SK-N-SH treated with all-trans-retinoic acid at 6 μM for 48 hours (cell line): ENCODE measurements at regions not wholly inside any gene's neighbourhood (a gene's known extent, or its start where the extent isn't known, plus 50 kb on each side); places are given as distances from the start of the nearest gene placed in this dataset.

Source experiments
- ARNTL ChIP-seq: fragments of 450-650 bp; formaldehyde crosslinking; IDR thresholded peaks from 2 replicates; pipeline ENCODE4 v1.5.0; 2020; ENCODE audit warnings: low read depth, mild to moderate bottlenecking, moderate library complexity, borderline replicate concordance
- BACH2 ChIP-seq: fragments of 250-450 bp; sonication (Bioruptor Pico); IDR thresholded peaks from 2 replicates; pipeline ENCODE4 v1.9.0; 2021; ENCODE audit warnings: mild to moderate bottlenecking, borderline replicate concordance
- RARB ChIP-seq: fragments of 250-450 bp; sonication (Bioruptor Pico); IDR thresholded peaks from 2 replicates; pipeline ENCODE4 v1.8.0; 2021; ENCODE audit warnings: mild to moderate bottlenecking, moderate library complexity
- TCF4 ChIP-seq: fragments of 250-450 bp; sonication (Bioruptor Pico); IDR thresholded peaks from 2 replicates; pipeline ENCODE4 v1.8.0; 2021; ENCODE audit warnings: mild to moderate bottlenecking, moderate library complexity, borderline replicate concordance
- TSHZ2 ChIP-seq: fragments of 250-450 bp; sonication (Bioruptor Pico); IDR thresholded peaks from 2 replicates; pipeline ENCODE4 v1.5.0; 2020; ENCODE audit warnings: mild to moderate bottlenecking, moderate library complexity
- ZC3H10 ChIP-seq: fragments of 250-450 bp; sonication (Bioruptor Pico); IDR thresholded peaks from 2 replicates; pipeline ENCODE4 v1.5.1; 2021; ENCODE audit warnings: mild to moderate bottlenecking, moderate library complexity
- ZFP3 ChIP-seq: fragments of 250-450 bp; sonication (Bioruptor Pico); IDR thresholded peaks from 2 replicates; pipeline ENCODE4 v1.5.0; 2020; ENCODE audit warnings: mild to moderate bottlenecking, moderate library complexity
- ZFP30 ChIP-seq: fragments of 450-650 bp; formaldehyde crosslinking; IDR thresholded peaks from 2 replicates; pipeline ENCODE4 v1.5.0; 2022; ENCODE audit warnings: mild to moderate bottlenecking, moderate library complexity
- ZNF565 ChIP-seq: fragments of 450-650 bp; formaldehyde crosslinking; conservative IDR thresholded peaks from 2 replicates; pipeline ENCODE4 v1.5.0; 2020; ENCODE audit warnings: low read depth, mild to moderate bottlenecking, moderate library complexity
- ZNF70 ChIP-seq: fragments of 450-650 bp; formaldehyde crosslinking; IDR thresholded peaks from 2 replicates; pipeline ENCODE4 v1.5.0; 2020; ENCODE audit warnings: mild to moderate bottlenecking, moderate library complexity
- ZNF8 ChIP-seq: fragments of 450-650 bp; formaldehyde crosslinking; IDR thresholded peaks from 2 replicates; pipeline ENCODE4 v1.5.0; 2020; ENCODE audit warnings: mild to moderate bottlenecking, moderate library complexity
- TF ChIP-seq, protein P1 (sequence below): fragments of 250-450 bp; sonication (Bioruptor Pico); IDR thresholded peaks from 2 replicates; pipeline ENCODE4 v1.5.1; 2020; ENCODE audit warnings: low read depth, mild to moderate bottlenecking, moderate library complexity
- TF ChIP-seq, protein P2 (sequence below): fragments of 250-450 bp; sonication (Bioruptor Pico); IDR thresholded peaks from 2 replicates; pipeline ENCODE4 v1.8.0; 2021; ENCODE audit warnings: low read depth, mild to moderate bottlenecking, moderate library complexity, borderline replicate concordance
- TF ChIP-seq, protein P3 (sequence below): fragments of 250-450 bp; sonication (Bioruptor Pico); IDR thresholded peaks from 2 replicates; pipeline ENCODE4 v1.8.0; 2020; ENCODE audit warnings: mild to moderate bottlenecking, moderate library complexity, borderline replicate concordance

DNA sequence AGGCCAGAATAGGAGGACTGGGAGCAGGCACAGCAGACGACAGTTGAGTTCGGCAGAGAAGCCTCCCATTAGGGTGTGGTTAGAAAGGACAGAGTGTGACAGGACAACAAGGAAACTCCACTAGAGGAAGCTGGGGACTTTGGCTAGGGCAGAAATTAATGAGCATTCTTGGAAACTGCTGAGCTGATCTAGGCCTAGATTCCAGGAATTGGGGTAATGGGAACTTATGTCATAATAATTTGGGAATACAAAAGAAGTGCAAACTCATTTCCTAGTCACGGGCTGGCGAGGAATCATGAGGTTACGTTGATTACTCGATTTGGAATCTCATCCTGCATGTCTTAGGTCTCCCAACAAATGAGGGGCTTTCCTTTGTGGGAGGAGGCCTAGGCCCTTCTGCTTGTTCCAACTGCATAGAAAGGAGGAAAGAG lies 144.6 kb upstream of the RPS23 start:
- TF ChIP-seq ARNTL (no peak), RARB (CRISPR knock-in tag) (no peak), ZNF565 (CRISPR knock-in tag) (no peak), TCF4 (CRISPR knock-in tag) (no peak), BACH2 (CRISPR knock-in tag) (no peak), TSHZ2 (CRISPR knock-in tag) (no peak), ZC3H10 (CRISPR knock-in tag) (no peak), ZFP30 (CRISPR knock-in tag) (no peak), ZFP3 (CRISPR knock-in tag) (no peak), ZNF70 (CRISPR knock-in tag) (no peak), ZNF8 (CRISPR knock-in tag) (no peak)
- TF ChIP-seq, protein P1, sequence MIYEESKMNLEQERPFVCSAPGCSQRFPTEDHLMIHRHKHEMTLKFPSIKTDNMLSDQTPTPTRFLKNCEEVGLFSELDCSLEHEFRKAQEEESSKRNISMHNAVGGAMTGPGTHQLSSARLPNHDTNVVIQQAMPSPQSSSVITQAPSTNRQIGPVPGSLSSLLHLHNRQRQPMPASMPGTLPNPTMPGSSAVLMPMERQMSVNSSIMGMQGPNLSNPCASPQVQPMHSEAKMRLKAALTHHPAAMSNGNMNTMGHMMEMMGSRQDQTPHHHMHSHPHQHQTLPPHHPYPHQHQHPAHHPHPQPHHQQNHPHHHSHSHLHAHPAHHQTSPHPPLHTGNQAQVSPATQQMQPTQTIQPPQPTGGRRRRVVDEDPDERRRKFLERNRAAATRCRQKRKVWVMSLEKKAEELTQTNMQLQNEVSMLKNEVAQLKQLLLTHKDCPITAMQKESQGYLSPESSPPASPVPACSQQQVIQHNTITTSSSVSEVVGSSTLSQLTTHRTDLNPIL (CRISPR knock-in tag): no peak
- TF ChIP-seq, protein P2, sequence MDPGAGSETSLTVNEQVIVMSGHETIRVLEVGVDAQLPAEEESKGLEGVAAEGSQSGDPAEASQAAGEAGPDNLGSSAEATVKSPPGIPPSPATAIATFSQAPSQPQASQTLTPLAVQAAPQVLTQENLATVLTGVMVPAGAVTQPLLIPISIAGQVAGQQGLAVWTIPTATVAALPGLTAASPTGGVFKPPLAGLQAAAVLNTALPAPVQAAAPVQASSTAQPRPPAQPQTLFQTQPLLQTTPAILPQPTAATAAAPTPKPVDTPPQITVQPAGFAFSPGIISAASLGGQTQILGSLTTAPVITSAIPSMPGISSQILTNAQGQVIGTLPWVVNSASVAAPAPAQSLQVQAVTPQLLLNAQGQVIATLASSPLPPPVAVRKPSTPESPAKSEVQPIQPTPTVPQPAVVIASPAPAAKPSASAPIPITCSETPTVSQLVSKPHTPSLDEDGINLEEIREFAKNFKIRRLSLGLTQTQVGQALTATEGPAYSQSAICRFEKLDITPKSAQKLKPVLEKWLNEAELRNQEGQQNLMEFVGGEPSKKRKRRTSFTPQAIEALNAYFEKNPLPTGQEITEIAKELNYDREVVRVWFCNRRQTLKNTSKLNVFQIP (CRISPR knock-in tag): no peak
- TF ChIP-seq, protein P3, sequence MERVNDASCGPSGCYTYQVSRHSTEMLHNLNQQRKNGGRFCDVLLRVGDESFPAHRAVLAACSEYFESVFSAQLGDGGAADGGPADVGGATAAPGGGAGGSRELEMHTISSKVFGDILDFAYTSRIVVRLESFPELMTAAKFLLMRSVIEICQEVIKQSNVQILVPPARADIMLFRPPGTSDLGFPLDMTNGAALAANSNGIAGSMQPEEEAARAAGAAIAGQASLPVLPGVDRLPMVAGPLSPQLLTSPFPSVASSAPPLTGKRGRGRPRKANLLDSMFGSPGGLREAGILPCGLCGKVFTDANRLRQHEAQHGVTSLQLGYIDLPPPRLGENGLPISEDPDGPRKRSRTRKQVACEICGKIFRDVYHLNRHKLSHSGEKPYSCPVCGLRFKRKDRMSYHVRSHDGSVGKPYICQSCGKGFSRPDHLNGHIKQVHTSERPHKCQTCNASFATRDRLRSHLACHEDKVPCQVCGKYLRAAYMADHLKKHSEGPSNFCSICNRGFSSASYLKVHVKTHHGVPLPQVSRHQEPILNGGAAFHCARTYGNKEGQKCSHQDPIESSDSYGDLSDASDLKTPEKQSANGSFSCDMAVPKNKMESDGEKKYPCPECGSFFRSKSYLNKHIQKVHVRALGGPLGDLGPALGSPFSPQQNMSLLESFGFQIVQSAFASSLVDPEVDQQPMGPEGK (CRISPR knock-in tag): no peak
